Fibroblast of lung (primary cell): ENCODE measurements at regions not wholly inside any gene's neighbourhood (a gene's known extent, or its start where the extent isn't known, plus 50 kb on each side); places are given as distances from the start of the nearest gene placed in this dataset.

Experiments
- EZH2 ChIP-seq: IDR thresholded peaks from 2 replicates; pipeline ENCODE4 v1.5.1; 2012; ENCODE audit warnings: low read length, control low read depth, mild to moderate bottlenecking; ENCODE audit errors: missing control alignments
- TF ChIP-seq, protein P1 (sequence below), 2 donors: IDR thresholded peaks in 1 of 2; conservative IDR thresholded peaks in 1 of 2; 1 replicate in 1 of 2; 2 replicates in 1 of 2; pipeline ENCODE4 v1.5.1; 2011 to 2012; ENCODE audit warnings: low read length in 2 of 2, control low read depth in 1 of 2, inconsistent platforms in 1 of 2, low read depth in 1 of 2, mild to moderate bottlenecking in 1 of 2

DNA sequence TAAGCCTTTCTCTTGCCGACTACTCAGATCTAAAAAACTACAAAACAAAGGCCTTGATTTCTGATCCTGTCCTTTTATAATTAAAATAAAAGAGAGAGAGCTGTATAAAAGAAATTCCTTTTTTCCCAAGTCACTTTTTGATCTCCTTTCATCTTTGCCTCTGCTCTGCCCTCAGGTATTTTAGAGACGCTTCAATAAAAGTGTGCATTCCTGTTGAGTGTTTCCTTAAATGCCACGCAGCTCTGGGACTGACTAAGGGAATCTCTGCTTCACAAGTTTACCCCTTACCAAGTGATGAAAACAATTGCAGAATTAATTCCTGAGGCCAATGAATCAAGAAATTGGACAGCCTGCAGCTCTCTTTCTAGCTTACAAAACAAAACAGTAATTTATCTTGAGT is 1109.8 kb downstream of the TMTC2 start:
- TF ChIP-seq, protein P1, sequence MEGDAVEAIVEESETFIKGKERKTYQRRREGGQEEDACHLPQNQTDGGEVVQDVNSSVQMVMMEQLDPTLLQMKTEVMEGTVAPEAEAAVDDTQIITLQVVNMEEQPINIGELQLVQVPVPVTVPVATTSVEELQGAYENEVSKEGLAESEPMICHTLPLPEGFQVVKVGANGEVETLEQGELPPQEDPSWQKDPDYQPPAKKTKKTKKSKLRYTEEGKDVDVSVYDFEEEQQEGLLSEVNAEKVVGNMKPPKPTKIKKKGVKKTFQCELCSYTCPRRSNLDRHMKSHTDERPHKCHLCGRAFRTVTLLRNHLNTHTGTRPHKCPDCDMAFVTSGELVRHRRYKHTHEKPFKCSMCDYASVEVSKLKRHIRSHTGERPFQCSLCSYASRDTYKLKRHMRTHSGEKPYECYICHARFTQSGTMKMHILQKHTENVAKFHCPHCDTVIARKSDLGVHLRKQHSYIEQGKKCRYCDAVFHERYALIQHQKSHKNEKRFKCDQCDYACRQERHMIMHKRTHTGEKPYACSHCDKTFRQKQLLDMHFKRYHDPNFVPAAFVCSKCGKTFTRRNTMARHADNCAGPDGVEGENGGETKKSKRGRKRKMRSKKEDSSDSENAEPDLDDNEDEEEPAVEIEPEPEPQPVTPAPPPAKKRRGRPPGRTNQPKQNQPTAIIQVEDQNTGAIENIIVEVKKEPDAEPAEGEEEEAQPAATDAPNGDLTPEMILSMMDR (conservative IDR thresholded peaks at IDR 0.05 in 1 of 2, IDR thresholded peaks at IDR 0.05 in 1 of 2; ENCODE audit: low read depth in 1 of 2, low read length in 2 of 2), result no peak
- TF ChIP-seq EZH2, result no peak
